ENCODE measurements at regions not wholly inside any gene's neighbourhood (a gene's known extent, or its start where the extent isn't known, plus 50 kb on each side); places are given as distances from the start of the nearest gene placed in this dataset.

- FAIRE-seq = no peak
These were observed 219.0 kb upstream of the ONECUT1 start for GRCh38 chr15:53009093-53009492.

GRCh38 chr15:53000409-53000808 lies 210.3 kb upstream of the ONECUT1 start:
- no peak for FAIRE-seq

- no peak for FAIRE-seq
These were observed 207.0 kb upstream of the ONECUT1 start for GRCh38 chr15:52997123-52997522.

GRCh38 chr15:52994290-52994689 lies 204.2 kb upstream of the ONECUT1 start:
- no peak for FAIRE-seq

GRCh38 chr15:52984507-52984906 lies 194.4 kb upstream of the ONECUT1 start:
- no peak for FAIRE-seq

- no peak for FAIRE-seq
These were observed 190.3 kb upstream of the ONECUT1 start for GRCh38 chr15:52980446-52980845.

GRCh38 chr15:52976516-52977075 lies 186.5 kb upstream of the ONECUT1 start:
- FAIRE-seq = no peak

GRCh38 chr15:52975941-52976449 lies 185.9 kb upstream of the ONECUT1 start:
- FAIRE-seq = no peak

- FAIRE-seq = no peak
These were observed 173.7 kb upstream of the ONECUT1 start for GRCh38 chr15:52963865-52964264.

- no peak for FAIRE-seq
These were observed 170.1 kb upstream of the ONECUT1 start for GRCh38 chr15:52960283-52960682.

GRCh38 chr15:52943746-52944145 lies 153.6 kb upstream of the ONECUT1 start:
- FAIRE-seq = no peak

- FAIRE-seq = no peak
These were observed 146.4 kb upstream of the ONECUT1 start for GRCh38 chr15:52936489-52936888.

- no peak for FAIRE-seq
These were observed 135.0 kb upstream of the ONECUT1 start for GRCh38 chr15:52925130-52925529.

- no peak for FAIRE-seq
These were observed 134.5 kb upstream of the ONECUT1 start for GRCh38 chr15:52924630-52925029.

- FAIRE-seq = no peak
These were observed 133.5 kb upstream of the ONECUT1 start for GRCh38 chr15:52923626-52924025.

- FAIRE-seq = no peak
These were observed 132.7 kb upstream of the ONECUT1 start for GRCh38 chr15:52922871-52923270.

GRCh38 chr15:52912172-52912571 lies 122.0 kb upstream of the ONECUT1 start:
- no peak for FAIRE-seq

GRCh38 chr15:52893338-52893737 lies 103.2 kb upstream of the ONECUT1 start:
- no peak for FAIRE-seq

- FAIRE-seq = no peak
These were observed 89.8 kb upstream of the ONECUT1 start for GRCh38 chr15:52879904-52880303.

GRCh38 chr15:52879145-52879544 lies 89.0 kb upstream of the ONECUT1 start:
- no peak for FAIRE-seq

- no peak for FAIRE-seq
These were observed 87.0 kb upstream of the ONECUT1 start for GRCh38 chr15:52876991-52877663.

- FAIRE-seq = no peak
These were observed 82.1 kb upstream of the ONECUT1 start for GRCh38 chr15:52872036-52872818.

- no peak for FAIRE-seq
These were observed 79.9 kb upstream of the ONECUT1 start for GRCh38 chr15:52870015-52870414.

- no peak for FAIRE-seq
These were observed 76.6 kb upstream of the ONECUT1 start for GRCh38 chr15:52866698-52867097.
